22Rv1 (cell line): ENCODE measurements at regions not wholly inside any gene's neighbourhood (a gene's known extent, or its start where the extent isn't known, plus 50 kb on each side); places are given as distances from the start of the nearest gene placed in this dataset.

Source experiments
- ZFX ChIP-seq: fragments of 450-650 bp; IDR thresholded peaks from 2 replicates; pipeline ENCODE4 v1.6.1; 2017; ENCODE audit warnings: antibody characterized with exemption, borderline replicate concordance
- TF ChIP-seq, protein P1 (sequence below): fragments of 450-650 bp; IDR thresholded peaks from 2 replicates; pipeline ENCODE4 v1.5.1; 2017; ENCODE audit warnings: mild to moderate bottlenecking

DNA sequence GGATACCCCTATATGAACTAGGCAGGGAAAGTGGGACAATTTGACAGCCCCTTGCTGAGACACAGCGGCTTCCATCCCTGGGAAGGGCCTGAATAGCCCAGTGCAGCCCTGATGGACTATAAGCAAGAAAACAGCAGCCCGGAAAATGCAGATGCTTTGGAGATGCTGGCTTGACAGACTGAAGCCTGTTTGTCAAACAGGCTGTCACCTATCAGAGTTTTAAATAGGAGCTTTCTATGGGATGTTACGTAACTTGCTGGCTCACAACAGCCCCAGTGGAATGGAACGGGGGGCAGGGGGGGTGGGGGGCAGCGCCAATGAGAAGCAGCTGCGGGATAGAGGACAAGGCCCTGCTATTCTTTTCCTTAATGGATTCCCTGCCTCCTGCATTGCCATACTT is 91.9 kb upstream of the NTM start:
- TF ChIP-seq, protein P1, sequence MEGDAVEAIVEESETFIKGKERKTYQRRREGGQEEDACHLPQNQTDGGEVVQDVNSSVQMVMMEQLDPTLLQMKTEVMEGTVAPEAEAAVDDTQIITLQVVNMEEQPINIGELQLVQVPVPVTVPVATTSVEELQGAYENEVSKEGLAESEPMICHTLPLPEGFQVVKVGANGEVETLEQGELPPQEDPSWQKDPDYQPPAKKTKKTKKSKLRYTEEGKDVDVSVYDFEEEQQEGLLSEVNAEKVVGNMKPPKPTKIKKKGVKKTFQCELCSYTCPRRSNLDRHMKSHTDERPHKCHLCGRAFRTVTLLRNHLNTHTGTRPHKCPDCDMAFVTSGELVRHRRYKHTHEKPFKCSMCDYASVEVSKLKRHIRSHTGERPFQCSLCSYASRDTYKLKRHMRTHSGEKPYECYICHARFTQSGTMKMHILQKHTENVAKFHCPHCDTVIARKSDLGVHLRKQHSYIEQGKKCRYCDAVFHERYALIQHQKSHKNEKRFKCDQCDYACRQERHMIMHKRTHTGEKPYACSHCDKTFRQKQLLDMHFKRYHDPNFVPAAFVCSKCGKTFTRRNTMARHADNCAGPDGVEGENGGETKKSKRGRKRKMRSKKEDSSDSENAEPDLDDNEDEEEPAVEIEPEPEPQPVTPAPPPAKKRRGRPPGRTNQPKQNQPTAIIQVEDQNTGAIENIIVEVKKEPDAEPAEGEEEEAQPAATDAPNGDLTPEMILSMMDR: no peak
- TF ChIP-seq ZFX: no peak
